GM23338 (cell line): ENCODE measurements at regions not wholly inside any gene's neighbourhood (a gene's known extent, or its start where the extent isn't known, plus 50 kb on each side); places are given as distances from the start of the nearest gene placed in this dataset.

Experiments used
- ATAC-seq: fragments of 200-7000 bp; cut with Tn5 transposase; 3 replicates; pipeline ENCODE4 v1.9.1; 2020
- DNase-seq: peaks from one replicate; pipeline ENCODE4 v3.0.0-alpha.2; 2015; ENCODE audit warnings: low spot score
- H2AFZ ChIP-seq: fragments of 200-600 bp; sonication (generic); 2 replicates; pipeline ENCODE4 v1.8.0; 2016; ENCODE audit warnings: antibody characterized with exemption, mild to moderate bottlenecking, moderate library complexity
- H3F3A ChIP-seq: fragments of 200-600 bp; sonication (generic); replicated peaks from 2 replicates; pipeline ENCODE4 v1.8.0; 2017; ENCODE audit warnings: antibody characterized with exemption, mixed run types, low read depth
- H3K27ac ChIP-seq: fragments of 200-600 bp; sonication (generic); 2 replicates; pipeline ENCODE4 v1.6.1; 2016; ENCODE audit warnings: low read depth
- H3K27me3 ChIP-seq: fragments of 200-600 bp; sonication (generic); 2 replicates; pipeline ENCODE4 v1.8.0; 2016; ENCODE audit warnings: mild to moderate bottlenecking, mixed run types, moderate library complexity; ENCODE audit not compliant: insufficient read depth
- H3K36me3 ChIP-seq: fragments of 200-600 bp; sonication (generic); 2 replicates; pipeline ENCODE4 v1.8.0; 2016; ENCODE audit warnings: mild to moderate bottlenecking; ENCODE audit not compliant: insufficient read depth
- H3K4me1 ChIP-seq: fragments of 200-600 bp; sonication (generic); 2 replicates; pipeline ENCODE4 v1.8.0; 2016; ENCODE audit warnings: mild to moderate bottlenecking, moderate library complexity; ENCODE audit not compliant: insufficient read depth
- H3K4me2 ChIP-seq: fragments of 200-600 bp; sonication (generic); 2 replicates; pipeline ENCODE4 v1.7.1; 2017; ENCODE audit warnings: mixed run types
- H3K4me3 ChIP-seq: fragments of 200-600 bp; sonication (generic); 2 replicates; pipeline ENCODE4 v1.6.1; 2016; ENCODE audit warnings: mixed run types
- H3K79me2 ChIP-seq: fragments of 200-600 bp; sonication (generic); replicated peaks from 2 replicates; pipeline ENCODE4 v1.8.0; 2017; ENCODE audit warnings: mild to moderate bottlenecking; ENCODE audit not compliant: insufficient read depth
- H3K9me2 ChIP-seq: fragments of 200-600 bp; sonication (generic); 2 replicates; pipeline ENCODE4 v1.8.0; 2017; ENCODE audit not compliant: insufficient read depth
- H4K20me1 ChIP-seq: fragments of 200-600 bp; sonication (generic); replicated peaks from 2 replicates; pipeline ENCODE4 v1.8.0; 2017; ENCODE audit warnings: mild to moderate bottlenecking; ENCODE audit not compliant: insufficient read depth
- H3K27ac Mint-ChIP-seq: 2 replicates; pipeline ENCODE4 v1.8.0; 2020; ENCODE audit warnings: inconsistent platforms, mild to moderate bottlenecking, moderate library complexity, mixed read lengths
- H3K27me3 Mint-ChIP-seq: 3 replicates; pipeline ENCODE4 v1.8.0; 2022; ENCODE audit warnings: low read depth, mild to moderate bottlenecking, moderate library complexity, mixed read lengths, inconsistent platforms; ENCODE audit not compliant: insufficient read depth, poor library complexity
- H3K36me3 Mint-ChIP-seq: 3 replicates; pipeline ENCODE4 v1.8.0; 2021; ENCODE audit warnings: low read depth, mild to moderate bottlenecking, inconsistent platforms, moderate library complexity, mixed read lengths
- H3K4me1 Mint-ChIP-seq: 3 replicates; pipeline ENCODE4 v1.8.0; 2020; ENCODE audit warnings: mild to moderate bottlenecking, inconsistent platforms, mixed read lengths
- H3K4me3 Mint-ChIP-seq: 3 replicates; pipeline ENCODE4 v1.8.0; 2021; ENCODE audit warnings: moderate library complexity, mild to moderate bottlenecking, inconsistent platforms, mixed read lengths
- H3K9me3 Mint-ChIP-seq: 3 replicates; pipeline ENCODE4 v1.8.0; 2020; ENCODE audit warnings: moderate library complexity, mild to moderate bottlenecking, inconsistent platforms, mixed read lengths
- CREB1 ChIP-seq: fragments of 250-450 bp; sonication (Bioruptor Pico); IDR thresholded peaks from 2 replicates; pipeline ENCODE4 v1.5.0; 2020; ENCODE audit warnings: low read depth, mild to moderate bottlenecking, moderate library complexity
- EZH2phosphoT487 ChIP-seq: fragments of 200-600 bp; sonication (generic); IDR thresholded peaks from one replicate; pipeline ENCODE4 v1.8.1; 2018; ENCODE audit warnings: antibody characterized with exemption; ENCODE audit not compliant: unreplicated experiment
- JUNB ChIP-seq: IDR thresholded peaks from one replicate; pipeline ENCODE4 v1.6.1; 2016; ENCODE audit warnings: antibody characterized with exemption; ENCODE audit not compliant: unreplicated experiment
- REST ChIP-seq: IDR thresholded peaks from one replicate; pipeline ENCODE4 v1.6.1; 2018; ENCODE audit warnings: antibody characterized with exemption; ENCODE audit not compliant: unreplicated experiment
- TF ChIP-seq, protein P1 (sequence below): fragments of 250-450 bp; sonication (Bioruptor Pico); IDR thresholded peaks from 2 replicates; pipeline ENCODE4 v1.5.0; 2020; ENCODE audit warnings: mild to moderate bottlenecking, moderate library complexity

DNA sequence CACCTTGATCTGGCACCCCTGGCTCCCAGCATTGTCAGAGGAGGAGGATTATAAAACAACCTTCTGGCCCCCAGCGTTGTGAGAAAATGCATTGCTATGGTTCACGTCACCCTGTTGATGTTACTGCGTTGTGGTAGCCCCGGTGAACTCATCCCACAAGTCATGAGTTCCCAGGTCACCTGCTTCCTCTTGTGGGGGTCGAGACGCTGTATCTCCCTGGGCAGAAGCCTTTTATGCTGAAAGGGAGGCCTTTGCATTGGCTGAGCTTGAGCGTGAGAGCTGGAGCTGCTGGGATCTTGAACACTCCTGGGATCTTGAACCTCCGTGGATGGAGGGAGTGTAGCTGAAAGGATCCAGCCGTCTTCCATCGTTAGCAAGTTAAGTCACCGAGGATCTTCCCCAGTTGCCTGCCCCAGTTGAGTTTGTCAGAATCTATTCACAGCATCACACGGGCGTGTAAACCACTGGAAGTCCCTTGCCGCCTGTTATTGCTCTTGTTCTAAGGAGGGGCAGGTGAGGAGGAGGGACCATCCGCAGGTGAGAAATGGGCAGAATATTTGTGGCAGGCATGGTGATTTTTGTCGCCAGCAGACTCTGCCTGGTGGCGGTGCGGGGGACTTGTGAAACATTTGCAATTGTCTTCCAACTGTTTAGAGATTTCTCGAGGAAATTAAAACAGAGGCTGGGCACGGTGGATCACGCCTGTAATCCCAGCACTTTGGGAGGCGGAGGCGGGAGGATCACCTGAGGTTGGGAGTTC, 299.9 kb downstream of the ASMT start (continued):
- TF ChIP-seq, protein P1, sequence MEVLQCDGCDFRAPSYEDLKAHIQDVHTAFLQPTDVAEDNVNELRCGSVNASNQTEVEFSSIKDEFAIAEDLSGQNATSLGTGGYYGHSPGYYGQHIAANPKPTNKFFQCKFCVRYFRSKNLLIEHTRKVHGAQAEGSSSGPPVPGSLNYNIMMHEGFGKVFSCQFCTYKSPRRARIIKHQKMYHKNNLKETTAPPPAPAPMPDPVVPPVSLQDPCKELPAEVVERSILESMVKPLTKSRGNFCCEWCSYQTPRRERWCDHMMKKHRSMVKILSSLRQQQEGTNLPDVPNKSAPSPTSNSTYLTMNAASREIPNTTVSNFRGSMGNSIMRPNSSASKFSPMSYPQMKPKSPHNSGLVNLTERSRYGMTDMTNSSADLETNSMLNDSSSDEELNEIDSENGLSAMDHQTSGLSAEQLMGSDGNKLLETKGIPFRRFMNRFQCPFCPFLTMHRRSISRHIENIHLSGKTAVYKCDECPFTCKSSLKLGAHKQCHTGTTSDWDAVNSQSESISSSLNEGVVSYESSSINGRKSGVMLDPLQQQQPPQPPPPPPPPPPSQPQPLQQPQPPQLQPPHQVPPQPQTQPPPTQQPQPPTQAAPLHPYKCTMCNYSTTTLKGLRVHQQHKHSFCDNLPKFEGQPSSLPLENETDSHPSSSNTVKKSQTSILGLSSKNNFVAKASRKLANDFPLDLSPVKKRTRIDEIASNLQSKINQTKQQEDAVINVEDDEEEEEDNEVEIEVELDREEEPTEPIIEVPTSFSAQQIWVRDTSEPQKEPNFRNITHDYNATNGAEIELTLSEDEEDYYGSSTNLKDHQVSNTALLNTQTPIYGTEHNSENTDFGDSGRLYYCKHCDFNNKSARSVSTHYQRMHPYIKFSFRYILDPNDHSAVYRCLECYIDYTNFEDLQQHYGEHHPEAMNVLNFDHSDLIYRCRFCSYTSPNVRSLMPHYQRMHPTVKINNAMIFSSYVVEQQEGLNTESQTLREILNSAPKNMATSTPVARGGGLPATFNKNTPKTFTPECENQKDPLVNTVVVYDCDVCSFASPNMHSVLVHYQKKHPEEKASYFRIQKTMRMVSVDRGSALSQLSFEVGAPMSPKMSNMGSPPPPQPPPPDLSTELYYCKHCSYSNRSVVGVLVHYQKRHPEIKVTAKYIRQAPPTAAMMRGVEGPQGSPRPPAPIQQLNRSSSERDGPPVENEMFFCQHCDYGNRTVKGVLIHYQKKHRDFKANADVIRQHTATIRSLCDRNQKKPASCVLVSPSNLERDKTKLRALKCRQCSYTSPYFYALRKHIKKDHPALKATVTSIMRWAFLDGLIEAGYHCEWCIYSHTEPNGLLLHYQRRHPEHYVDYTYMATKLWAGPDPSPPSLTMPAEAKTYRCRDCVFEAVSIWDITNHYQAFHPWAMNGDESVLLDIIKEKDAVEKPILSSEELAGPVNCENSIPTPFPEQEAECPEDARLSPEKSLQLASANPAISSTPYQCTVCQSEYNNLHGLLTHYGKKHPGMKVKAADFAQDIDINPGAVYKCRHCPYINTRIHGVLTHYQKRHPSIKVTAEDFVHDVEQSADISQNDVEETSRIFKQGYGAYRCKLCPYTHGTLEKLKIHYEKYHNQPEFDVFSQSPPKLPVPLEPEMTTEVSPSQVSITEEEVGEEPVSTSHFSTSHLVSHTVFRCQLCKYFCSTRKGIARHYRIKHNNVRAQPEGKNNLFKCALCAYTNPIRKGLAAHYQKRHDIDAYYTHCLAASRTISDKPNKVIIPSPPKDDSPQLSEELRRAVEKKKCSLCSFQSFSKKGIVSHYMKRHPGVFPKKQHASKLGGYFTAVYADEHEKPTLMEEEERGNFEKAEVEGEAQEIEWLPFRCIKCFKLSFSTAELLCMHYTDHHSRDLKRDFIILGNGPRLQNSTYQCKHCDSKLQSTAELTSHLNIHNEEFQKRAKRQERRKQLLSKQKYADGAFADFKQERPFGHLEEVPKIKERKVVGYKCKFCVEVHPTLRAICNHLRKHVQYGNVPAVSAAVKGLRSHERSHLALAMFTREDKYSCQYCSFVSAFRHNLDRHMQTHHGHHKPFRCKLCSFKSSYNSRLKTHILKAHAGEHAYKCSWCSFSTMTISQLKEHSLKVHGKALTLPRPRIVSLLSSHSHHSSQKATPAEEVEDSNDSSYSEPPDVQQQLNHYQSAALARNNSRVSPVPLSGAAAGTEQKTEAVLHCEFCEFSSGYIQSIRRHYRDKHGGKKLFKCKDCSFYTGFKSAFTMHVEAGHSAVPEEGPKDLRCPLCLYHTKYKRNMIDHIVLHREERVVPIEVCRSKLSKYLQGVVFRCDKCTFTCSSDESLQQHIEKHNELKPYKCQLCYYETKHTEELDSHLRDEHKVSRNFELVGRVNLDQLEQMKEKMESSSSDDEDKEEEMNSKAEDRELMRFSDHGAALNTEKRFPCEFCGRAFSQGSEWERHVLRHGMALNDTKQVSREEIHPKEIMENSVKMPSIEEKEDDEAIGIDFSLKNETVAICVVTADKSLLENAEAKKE (CRISPR knock-in tag) = no peak
- no peak for TF ChIP-seq CREB1 (CRISPR knock-in tag)

DNA sequence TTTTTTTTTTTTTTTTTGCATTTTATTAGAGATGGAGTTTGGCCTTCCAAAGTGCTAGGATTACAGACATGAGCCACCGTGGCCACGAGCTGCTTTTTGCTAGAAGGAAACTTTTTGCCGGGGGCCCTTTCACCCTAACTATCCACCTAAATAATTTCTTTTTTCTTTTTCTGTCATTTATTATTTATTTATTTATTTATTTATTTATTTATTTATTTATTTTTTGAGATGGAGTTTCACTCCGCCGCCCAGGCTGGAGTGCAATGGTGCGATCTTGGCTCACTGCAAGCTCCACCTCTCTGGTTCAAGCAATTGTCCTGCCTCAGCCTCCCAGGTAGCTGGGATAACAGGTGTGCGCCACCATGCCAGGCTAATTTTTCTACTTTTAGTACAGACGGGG, 303.9 kb downstream of the ASMT start:
- Mint-ChIP-seq H3K4me3 (no peak overlapping the region), H3K27ac (no peak overlapping the region), H3K9me3 (no peaks in the 10 kb centered on the region), H3K27me3 (peaks cover 7% of the 10 kb centered on the region), H3K4me1 (peaks cover 14% of the 10 kb centered on the region), H3K36me3 (peaks cover 3% of the 10 kb centered on the region)
- Histone ChIP-seq H3K4me2 (no peak overlapping the region), H3K36me3 (no peaks in the 10 kb centered on the region), H3K4me1 (peaks cover 7% of the 10 kb centered on the region; the same call in 1 of the 2 replicates), H3K79me2 (no peaks in the 10 kb centered on the region), H3K27ac (no peak overlapping the region), H3K27me3 (no peaks in the 10 kb centered on the region), H3K4me3 (no peak overlapping the region), H3F3A (0 out of 2 replicates have a peak, but pooled peaks cover 2% of the 10 kb centered on the region), H4K20me1 (no peaks in the 10 kb centered on the region), H2AFZ (no peak overlapping the region), H3K9me2 (no peaks in the 10 kb centered on the region)
- ATAC-seq = no peak
- DNase-seq = no peak
- TF ChIP-seq EZH2phosphoT487 (no peak), REST (no peak), JUNB (no peak)
